Liver (tissue), 8 donors: ENCODE measurements at regions not wholly inside any gene's neighbourhood (a gene's known extent, or its start where the extent isn't known, plus 50 kb on each side); places are given as distances from the start of the nearest gene placed in this dataset.

Experiments used
- DNase-seq: peaks from one replicate; pipeline ENCODE4 v3.0.0-alpha.2; 2017; ENCODE audit warnings: low spot score
- H3K27ac ChIP-seq, 2 donors: one replicate each; pipeline ENCODE4 v1.7.0; 2013; ENCODE audit warnings: inconsistent platforms in 2 of 2, low read length in 2 of 2, control low read depth in 1 of 2, low read depth in 1 of 2, mild to moderate bottlenecking in 1 of 2
- H3K27me3 ChIP-seq, 4 donors: one replicate each; pipeline versions ENCODE4 v1.6.1 to v1.7.0; 2013; ENCODE audit warnings: low read length in 3 of 4, inconsistent platforms in 1 of 4, mild to moderate bottlenecking in 1 of 4, moderate library complexity in 1 of 4; ENCODE audit not compliant: control insufficient read depth in 4 of 4, insufficient read depth in 4 of 4
- H3K36me3 ChIP-seq, 4 donors: one replicate each; pipeline versions ENCODE4 v1.6.1 to v1.7.0; 2013; ENCODE audit warnings: low read length in 3 of 4, mild to moderate bottlenecking in 3 of 4, low read depth in 1 of 4, moderate library complexity in 1 of 4; ENCODE audit not compliant: control insufficient read depth in 4 of 4, insufficient read depth in 3 of 4
- H3K4me1 ChIP-seq, 4 donors: one replicate each; pipeline versions ENCODE4 v1.6.1 to v1.7.0; 2013; ENCODE audit warnings: low read length in 3 of 4, mild to moderate bottlenecking in 3 of 4, moderate library complexity in 1 of 4; ENCODE audit not compliant: control insufficient read depth in 4 of 4, insufficient read depth in 4 of 4
- H3K4me3 ChIP-seq, 3 donors: one replicate each; pipeline versions ENCODE4 v1.6.1 to v1.7.0; 2013; ENCODE audit warnings: low read length in 3 of 3, control low read depth in 1 of 3, low read depth in 1 of 3, mild to moderate bottlenecking in 1 of 3
- H3K9ac ChIP-seq, 2 donors: one replicate each; pipeline ENCODE4 v1.7.0; 2013; ENCODE audit warnings: low read length in 2 of 2, mild to moderate bottlenecking in 2 of 2, moderate library complexity in 2 of 2, control low read depth in 1 of 2, low read depth in 1 of 2
- H3K9me3 ChIP-seq, 4 donors: one replicate each; pipeline versions ENCODE4 v1.6.1 to v1.7.0; 2013; ENCODE audit warnings: low read length in 3 of 4; ENCODE audit not compliant: control insufficient read depth in 4 of 4
- ATF3 ChIP-seq: IDR thresholded peaks from 2 replicates; pipeline ENCODE4 v1.6.1; 2016; ENCODE audit warnings: antibody characterized with exemption
- CTCF ChIP-seq: fragments of 150-350 bp; IDR thresholded peaks from 2 replicates; pipeline ENCODE4 v1.5.1; 2017; ENCODE audit warnings: improper control_type of control experiment, low read depth, low read length; ENCODE audit not compliant: missing input control
- EGR1 ChIP-seq, 2 donors: IDR thresholded peaks; 2 replicates each; pipeline ENCODE4 v1.6.1; 2016 to 2018; ENCODE audit warnings: antibody characterized with exemption in 2 of 2, low read depth in 2 of 2
- FOXA1 ChIP-seq: IDR thresholded peaks from 2 replicates; pipeline ENCODE4 v1.6.1; 2016; ENCODE audit warnings: antibody characterized with exemption
- FOXA2 ChIP-seq: IDR thresholded peaks from 2 replicates; pipeline ENCODE4 v1.6.1; 2016; ENCODE audit warnings: antibody characterized with exemption
- GABPA ChIP-seq, 2 donors: IDR thresholded peaks in 1 of 2; conservative IDR thresholded peaks in 1 of 2; 2 replicates each; pipeline ENCODE4 v1.6.1; 2016; ENCODE audit warnings: antibody characterized with exemption in 2 of 2, mild to moderate bottlenecking in 1 of 2, moderate library complexity in 1 of 2
- HNF4A ChIP-seq, 2 donors: conservative IDR thresholded peaks; 2 replicates each; pipeline ENCODE4 v1.6.1; 2016; ENCODE audit warnings: antibody characterized with exemption in 2 of 2, mild to moderate bottlenecking in 2 of 2
- HNF4G ChIP-seq: IDR thresholded peaks from 2 replicates; pipeline ENCODE4 v1.6.1; 2016; ENCODE audit warnings: antibody characterized with exemption
- JUND ChIP-seq, 2 donors: IDR thresholded peaks; 2 replicates each; pipeline ENCODE4 v1.6.1; 2016; ENCODE audit warnings: antibody characterized with exemption in 2 of 2
- MAX ChIP-seq: IDR thresholded peaks from 2 replicates; pipeline ENCODE4 v1.6.1; 2016; ENCODE audit warnings: antibody characterized with exemption
- NR2F2 ChIP-seq: IDR thresholded peaks from 2 replicates; pipeline ENCODE4 v1.6.1; 2016; ENCODE audit warnings: antibody characterized with exemption
- RAD21 ChIP-seq, 2 donors: IDR thresholded peaks; 2 replicates each; pipeline ENCODE4 v1.6.1; 2016; ENCODE audit warnings: antibody characterized with exemption in 2 of 2, mild to moderate bottlenecking in 2 of 2
- REST ChIP-seq: IDR thresholded peaks from 2 replicates; pipeline ENCODE4 v1.6.1; 2016; ENCODE audit warnings: antibody characterized with exemption, mild to moderate bottlenecking
- RXRA ChIP-seq, 2 donors: IDR thresholded peaks; 2 replicates each; pipeline ENCODE4 v1.6.1; 2017 to 2018; ENCODE audit warnings: antibody characterized with exemption in 2 of 2, mild to moderate bottlenecking in 1 of 2
- SP1 ChIP-seq: IDR thresholded peaks from 2 replicates; pipeline ENCODE4 v1.6.1; 2018; ENCODE audit warnings: antibody characterized with exemption, mild to moderate bottlenecking
- TAF1 ChIP-seq: conservative IDR thresholded peaks from 2 replicates; pipeline ENCODE4 v1.6.1; 2016; ENCODE audit warnings: antibody characterized with exemption, mild to moderate bottlenecking
- YY1 ChIP-seq: IDR thresholded peaks from 2 replicates; pipeline ENCODE4 v1.6.1; 2016; ENCODE audit warnings: antibody characterized with exemption, mild to moderate bottlenecking
- ZBTB33 ChIP-seq: IDR thresholded peaks from 2 replicates; pipeline ENCODE4 v1.6.1; 2016; ENCODE audit warnings: antibody characterized with exemption
- WGBS: extraction: QIAGEN DNeasy Blood & Tissue Kit; methylation state at CpG from one replicate; pipeline ENCODE4 v1.1.7; 2013; 5-methylcytosine and 5-hydroxymethylcytosine counted together
- donor health status: healthy.
- donor health status: healthy.
- donor health status: healthy.
- donor health status: healthy.
- donor health status: healthy.

GRCh38 chr2:196259507-196260481, 88.4 kb upstream of the STK17B start:
- no peak for DNase-seq
- H3K4me1 ChIP-seq, result no peaks in the 10 kb centered on the region
- H3K36me3 ChIP-seq, result no peaks in the 10 kb centered on the region
- no peak overlapping the region for H3K9ac ChIP-seq
- 73% methylated on average over 7 of the region's 7 CpGs for WGBS
- no peaks in the 10 kb centered on the region for H3K27me3 ChIP-seq
- no peak for TF ChIP-seq YY1
- TF ChIP-seq ATF3, result no peak
- no peak for TF ChIP-seq RAD21 (IDR thresholded peaks at IDR 0.05)
- TF ChIP-seq FOXA2, result no peak
- TF ChIP-seq HNF4G, result no peak
- no peak for TF ChIP-seq EGR1 (IDR thresholded peaks at IDR 0.05; ENCODE audit: low read depth in 2 of 2)
- TF ChIP-seq CTCF, result no peak
- TF ChIP-seq RXRA (IDR thresholded peaks at IDR 0.05), result no peak
- TF ChIP-seq TAF1, result no peak
- no peak overlapping the region for H3K27ac ChIP-seq
- no peak overlapping the region for H3K4me3 ChIP-seq
- no peaks in the 10 kb centered on the region for H3K9me3 ChIP-seq

- Histone ChIP-seq H3K9ac (no peak overlapping the region), H3K36me3 (no peaks in the 10 kb centered on the region), H3K4me3 (no peak overlapping the region), H3K27ac (no peak overlapping the region), H3K9me3 (no peaks in the 10 kb centered on the region), H3K27me3 (no peaks in the 10 kb centered on the region), H3K4me1 (no peaks in the 10 kb centered on the region)
- DNase-seq, result no peak
- WGBS, result 89% methylated on average over 5 of the region's 5 CpGs
- TF ChIP-seq FOXA1, result no peak
- TF ChIP-seq YY1, result no peak
- no peak for TF ChIP-seq SP1
- TF ChIP-seq RXRA (IDR thresholded peaks at IDR 0.05), result no peak
- TF ChIP-seq MAX, result no peak
- no peak for TF ChIP-seq RAD21 (IDR thresholded peaks at IDR 0.05)
- TF ChIP-seq ZBTB33, result no peak
- TF ChIP-seq FOXA2, result no peak
- TF ChIP-seq CTCF, result no peak
- no peak for TF ChIP-seq HNF4G
- no peak for TF ChIP-seq EGR1 (IDR thresholded peaks at IDR 0.05; ENCODE audit: low read depth in 2 of 2)
- no peak for TF ChIP-seq GABPA (IDR thresholded peaks at IDR 0.05 in 1 of 2, conservative IDR thresholded peaks at IDR 0.05 in 1 of 2)
- no peak for TF ChIP-seq ATF3
- TF ChIP-seq NR2F2, result no peak
- no peak for TF ChIP-seq TAF1
- no peak for TF ChIP-seq JUND (IDR thresholded peaks at IDR 0.05)
- no peak for TF ChIP-seq REST
- TF ChIP-seq HNF4A (conservative IDR thresholded peaks at IDR 0.05), result no peak
Measured at GRCh38 chr2:196260546-196260945, 89.2 kb upstream of the STK17B start.
